ENCODE measurements at regions not wholly inside any gene's neighbourhood (a gene's known extent, or its start where the extent isn't known, plus 50 kb on each side); places are given as distances from the start of the nearest gene placed in this dataset.

DNA sequence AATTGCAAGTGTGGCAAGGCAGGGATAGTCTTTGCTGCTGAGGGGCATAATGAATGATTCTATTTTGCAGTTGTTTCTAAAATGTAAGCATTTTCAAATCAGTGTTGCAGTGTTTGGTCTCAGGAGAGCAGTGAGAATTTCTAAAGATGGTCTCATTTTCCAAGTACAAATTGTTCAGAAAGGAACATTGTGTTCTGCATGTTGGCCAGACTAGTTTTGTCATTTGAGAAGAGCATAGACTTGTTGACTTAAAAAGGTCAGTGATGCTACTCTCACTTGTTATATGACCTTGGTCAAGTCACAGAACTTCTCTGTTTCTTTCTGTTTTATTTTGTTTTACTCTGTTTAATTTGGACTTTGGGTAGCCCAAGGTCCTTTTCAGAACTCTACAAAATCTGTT, 344.6 kb downstream of the OSTF1 start:
- no peak for TF ChIP-seq RAD21 (IDR thresholded peaks at IDR 0.05; ENCODE audit: low read depth)
- no peak for TF ChIP-seq EGR1 (IDR thresholded peaks at IDR 0.05)
- no peak for TF ChIP-seq TAF1 (IDR thresholded peaks at IDR 0.05; ENCODE audit: low read depth)
- TF ChIP-seq, protein P1, sequence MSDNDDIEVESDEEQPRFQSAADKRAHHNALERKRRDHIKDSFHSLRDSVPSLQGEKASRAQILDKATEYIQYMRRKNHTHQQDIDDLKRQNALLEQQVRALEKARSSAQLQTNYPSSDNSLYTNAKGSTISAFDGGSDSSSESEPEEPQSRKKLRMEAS (IDR thresholded peaks at IDR 0.05): no peak
- no peak for TF ChIP-seq EP300 (IDR thresholded peaks at IDR 0.05; ENCODE audit: borderline replicate concordance)

Data from Ishikawa (cell line).